ENCODE measurements at regions not wholly inside any gene's neighbourhood (a gene's known extent, or its start where the extent isn't known, plus 50 kb on each side); places are given as distances from the start of the nearest gene placed in this dataset.

DNA sequence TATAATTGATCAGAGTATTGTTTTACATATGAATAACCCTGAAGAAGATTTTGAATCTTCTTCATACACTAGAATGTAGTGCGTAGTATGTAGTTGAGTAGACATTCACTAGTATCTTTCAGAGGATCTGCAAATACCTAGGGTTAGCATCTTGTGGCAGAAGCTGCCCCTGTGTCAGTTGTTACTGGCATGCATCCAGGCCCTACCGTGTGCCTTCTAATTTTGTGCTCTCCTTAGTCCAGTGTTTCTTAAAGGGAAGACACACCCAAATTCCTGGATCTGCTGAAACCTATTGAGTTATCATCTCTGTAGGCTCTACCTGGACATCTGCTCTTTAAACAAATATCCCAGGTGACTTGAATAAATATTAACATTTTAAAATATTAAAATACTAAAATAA, 99.7 kb upstream of the SERTAD2 start:
- no peak for TF ChIP-seq DMAP1 (CRISPR knock-in tag; IDR thresholded peaks at IDR 0.05)
- TF ChIP-seq BCL6 (CRISPR knock-in tag; IDR thresholded peaks at IDR 0.05), result no peak
- TF ChIP-seq ZNF772 (CRISPR knock-in tag; IDR thresholded peaks at IDR 0.05), result no peak
- TF ChIP-seq CHD4 (IDR thresholded peaks at IDR 0.05; ENCODE audit: borderline replicate concordance, low read length), result no peak
- TF ChIP-seq ZNF367 (CRISPR knock-in tag; IDR thresholded peaks at IDR 0.05; ENCODE audit: borderline replicate concordance), result no peak
- no peak for TF ChIP-seq ZNF670 (CRISPR knock-in tag; IDR thresholded peaks at IDR 0.05; ENCODE audit: borderline replicate concordance)
- no peak for TF ChIP-seq HOXD1 (CRISPR knock-in tag; IDR thresholded peaks at IDR 0.05)
- Histone ChIP-seq H3K27me3 (ENCODE audit: control insufficient read depth in 1 of 2, insufficient read depth in 2 of 2, low read length in 2 of 2) (no peaks in the 10 kb centered on the region; a peak in 1 of 5 replicates), H3K79me2 (ENCODE audit: insufficient read depth, low read length) (peaks cover 3% of the 10 kb centered on the region), H3K4me3 (replicated peaks in 1 of 3; ENCODE audit: insufficient read depth in 1 of 3, low read depth in 2 of 3, low read length in 3 of 3) (no peak overlapping the region), H3K9me3 (ENCODE audit: low read length) (no peaks in the 10 kb centered on the region), H3K4me1 (ENCODE audit: insufficient read depth, low read length) (peaks cover 28% of the 10 kb centered on the region), H4K20me1 (ENCODE audit: insufficient read depth, low read length) (no peaks in the 10 kb centered on the region), H3K27ac (ENCODE audit: extremely low read length, insufficient read depth, low read length) (no peak overlapping the region), H2AFZ (ENCODE audit: low read length) (no peak overlapping the region), H3K9ac (ENCODE audit: insufficient read depth, low read depth, low read length) (no peak overlapping the region), H3K36me3 (replicated peaks in 1 of 2; ENCODE audit: control insufficient read depth in 1 of 2, insufficient read depth in 2 of 2, low read length in 2 of 2) (no peaks in the 10 kb centered on the region), H3K4me2 (ENCODE audit: low read depth, low read length) (no peak overlapping the region)
- FAIRE-seq (no peak), DNase-seq (ENCODE audit: low spot score) (no peak), ATAC-seq (no peak)
- in situ Hi-C loops (cut with HindIII; ENCODE audit: extremely low pct_ligation_motif_present, low pct_unique_long_range_greater_than_20kb), result loop anchor here (5.0 kb wide), 1 partner anchor 101 kb away; the partner anchor contains the start of gene SERTAD2
- POLR2A ChIA-PET, result no interaction called here
- BruUV-seq (replicated peaks), result no TSS peak
- WGBS (ENCODE audit: low lambda C conversion rate), result 52% methylated on average over 2 of the region's 2 CpGs
- CTCF ChIA-PET (ENCODE audit: low intra/inter-chr PET ratio, low total read pairs), result no interaction called here
- intact Hi-C loops (cut with micrococcal nuclease; ENCODE audit: unreplicated experiment), result loop anchor here (5.0 kb wide), 2 partner anchors 109 to 231 kb away; partner anchors contain the start of gene AFTPH

- TF ChIP-seq FLYWCH1 (CRISPR knock-in tag; IDR thresholded peaks at IDR 0.05), result no peak
- TF ChIP-seq ATM (IDR thresholded peaks at IDR 0.05; ENCODE audit: borderline replicate concordance), result no peak
- TF ChIP-seq, protein P1, sequence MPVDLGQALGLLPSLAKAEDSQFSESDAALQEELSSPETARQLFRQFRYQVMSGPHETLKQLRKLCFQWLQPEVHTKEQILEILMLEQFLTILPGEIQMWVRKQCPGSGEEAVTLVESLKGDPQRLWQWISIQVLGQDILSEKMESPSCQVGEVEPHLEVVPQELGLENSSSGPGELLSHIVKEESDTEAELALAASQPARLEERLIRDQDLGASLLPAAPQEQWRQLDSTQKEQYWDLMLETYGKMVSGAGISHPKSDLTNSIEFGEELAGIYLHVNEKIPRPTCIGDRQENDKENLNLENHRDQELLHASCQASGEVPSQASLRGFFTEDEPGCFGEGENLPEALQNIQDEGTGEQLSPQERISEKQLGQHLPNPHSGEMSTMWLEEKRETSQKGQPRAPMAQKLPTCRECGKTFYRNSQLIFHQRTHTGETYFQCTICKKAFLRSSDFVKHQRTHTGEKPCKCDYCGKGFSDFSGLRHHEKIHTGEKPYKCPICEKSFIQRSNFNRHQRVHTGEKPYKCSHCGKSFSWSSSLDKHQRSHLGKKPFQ (CRISPR knock-in tag; IDR thresholded peaks at IDR 0.05; ENCODE audit: insufficient replicate concordance), result no peak
- TF ChIP-seq SRSF9 (IDR thresholded peaks at IDR 0.05; ENCODE audit: borderline replicate concordance, insufficient read depth, low read depth, low read length, poor library complexity, severe bottlenecking), result no peak
- no peak for TF ChIP-seq BCL3 (CRISPR knock-in tag; IDR thresholded peaks at IDR 0.05)
- CTCF ChIA-PET (ENCODE audit: low intra/inter-chr PET ratio, low total read pairs), result no interaction called here
Observed at GRCh38 chr2:64754570-64754969, 100.9 kb upstream of the SERTAD2 start.

More at GRCh38 chr2:64754570-64754969, 100.9 kb upstream of the SERTAD2 start:
- Histone ChIP-seq H3K4me3 (replicated peaks in 1 of 3; ENCODE audit: insufficient read depth in 1 of 3, low read depth in 2 of 3, low read length in 3 of 3) (no peak overlapping the region), H3K79me2 (ENCODE audit: insufficient read depth, low read length) (no peaks in the 10 kb centered on the region), H3K9me3 (ENCODE audit: low read length) (no peaks in the 10 kb centered on the region), H3K27ac (ENCODE audit: extremely low read length, insufficient read depth, low read length) (no peak overlapping the region), H2AFZ (ENCODE audit: low read length) (no peak overlapping the region), H3K4me1 (ENCODE audit: insufficient read depth, low read length) (peaks cover 16% of the 10 kb centered on the region), H3K4me2 (ENCODE audit: low read depth, low read length) (no peak overlapping the region), H3K27me3 (ENCODE audit: control insufficient read depth in 1 of 2, insufficient read depth in 2 of 2, low read length in 2 of 2) (no peaks in the 10 kb centered on the region; a peak in 1 of 5 replicates), H4K20me1 (ENCODE audit: insufficient read depth, low read length) (no peaks in the 10 kb centered on the region), H3K36me3 (replicated peaks in 1 of 2; ENCODE audit: control insufficient read depth in 1 of 2, insufficient read depth in 2 of 2, low read length in 2 of 2) (no peaks in the 10 kb centered on the region), H3K9ac (ENCODE audit: insufficient read depth, low read depth, low read length) (no peak overlapping the region)
- BruUV-seq (replicated peaks), result no TSS peak
- ATAC-seq (no peak), DNase-seq (ENCODE audit: low spot score) (no peak), FAIRE-seq (no peak)
- POLR2A ChIA-PET, result no interaction called here
- WGBS (ENCODE audit: low lambda C conversion rate), result 13% methylated on average over 1 of the region's 1 CpG
- in situ Hi-C loops (cut with HindIII; ENCODE audit: extremely low pct_ligation_motif_present, low pct_unique_long_range_greater_than_20kb), result loop anchor here (5.0 kb wide), 1 partner anchor 102 kb away; the partner anchor contains the start of gene SERTAD2
- intact Hi-C loops (cut with micrococcal nuclease; ENCODE audit: unreplicated experiment), result loop anchor here (5.0 kb wide), 2 partner anchors 108 to 232 kb away; partner anchors contain the start of gene AFTPH

Measured in HepG2 (cell line).